GM18861 (cell line): ENCODE measurements at regions not wholly inside any gene's neighbourhood (a gene's known extent, or its start where the extent isn't known, plus 50 kb on each side); places are given as distances from the start of the nearest gene placed in this dataset.
"Not testable (repeated sequence)": the region's sequence is repeated elsewhere in the genome, so short reads cannot be mapped to it uniquely, and the experiment has no call there.

Experiments used
- ATAC-seq: cut with Tn5 transposase; IDR thresholded peaks from one replicate; pipeline ENCODE4 v1.9.1; 2021; ENCODE audit not compliant: unreplicated experiment

DNA sequence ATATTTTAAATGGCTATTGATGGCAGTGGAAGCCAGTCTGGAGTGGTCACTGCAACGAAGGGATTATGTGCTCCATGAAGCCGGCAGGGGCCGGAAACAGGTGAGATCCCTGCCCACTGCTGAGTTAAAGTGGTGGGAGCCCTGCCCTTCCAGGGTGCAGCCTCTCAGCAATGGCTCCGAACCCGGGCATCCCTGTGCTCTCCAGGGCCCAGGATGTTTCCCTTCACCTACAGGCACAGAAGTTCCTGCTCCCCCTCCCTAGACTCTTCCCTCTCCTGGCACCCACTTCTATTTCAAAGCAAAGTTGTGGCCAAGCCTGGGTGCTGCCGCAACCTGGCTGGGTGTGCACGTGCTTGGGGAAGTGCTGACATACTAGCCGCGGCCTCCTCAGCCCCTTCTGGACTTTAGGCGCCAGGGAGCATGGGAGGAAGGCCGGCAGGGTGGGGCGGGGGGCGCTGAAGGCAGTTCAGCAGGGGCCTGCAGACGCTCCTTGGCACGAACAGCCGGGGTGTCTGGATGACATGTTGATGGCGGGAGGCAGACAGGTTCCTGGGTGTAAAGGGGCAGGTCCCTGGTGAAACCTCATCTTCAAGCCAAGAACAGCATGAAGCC is 452.3 kb downstream of the HTR1B start:
- ATAC-seq: no peak

- no peak for ATAC-seq
Observed at GRCh38 chr6:76992553-76992952, 470.7 kb downstream of the HTR1B start.

DNA sequence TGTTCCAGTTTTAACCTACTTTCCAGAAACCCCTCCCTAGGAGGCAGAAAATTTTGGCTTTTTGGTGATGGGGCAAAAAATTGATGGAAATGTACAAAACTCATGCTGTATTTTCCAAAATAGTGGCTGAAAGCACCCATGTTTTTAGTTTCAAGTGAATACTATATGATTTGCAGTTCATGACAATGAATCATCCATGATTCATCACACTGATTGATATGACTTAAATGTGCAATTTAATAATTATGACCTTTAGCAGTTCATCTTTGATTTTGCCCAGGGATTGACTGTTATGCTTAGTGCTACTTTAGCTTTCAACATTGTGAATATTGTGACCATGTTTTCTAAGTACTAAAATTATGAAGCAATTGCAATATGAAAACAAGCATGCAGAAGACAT is 478.7 kb downstream of the HTR1B start:
- ATAC-seq: no peak

DNA sequence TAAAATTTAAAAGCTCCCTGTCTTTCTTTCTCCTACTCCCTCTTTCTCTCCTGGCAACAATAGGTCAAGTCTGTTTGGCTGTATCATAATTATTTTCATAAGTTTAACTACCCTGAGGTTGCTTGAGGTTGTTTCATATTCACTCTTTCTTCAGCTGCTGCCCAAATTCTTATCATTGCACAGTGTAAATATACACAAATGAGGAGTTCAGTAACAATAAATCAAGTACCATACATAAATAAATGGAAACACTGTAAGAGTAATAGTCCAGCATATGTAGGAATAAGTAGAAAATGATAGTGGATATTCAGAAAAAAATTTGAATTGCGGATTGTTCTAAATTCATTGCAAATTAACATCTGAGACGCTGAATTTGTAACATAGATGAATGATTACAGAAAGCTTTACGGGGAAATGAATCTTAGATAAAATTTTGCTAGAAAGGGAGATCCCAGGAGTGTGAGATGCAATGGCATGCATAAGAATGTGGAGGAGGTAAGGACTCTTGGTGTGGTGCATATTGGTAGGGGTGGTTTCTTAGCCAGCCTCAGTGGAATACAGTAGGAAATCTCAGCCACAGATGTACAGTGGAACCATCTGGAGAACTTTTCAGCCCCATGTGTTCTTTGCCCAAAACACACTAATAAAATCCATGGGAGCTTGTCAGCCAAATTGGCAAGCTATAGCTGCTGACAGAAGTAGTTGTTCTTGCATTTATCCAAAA is 480.7 kb downstream of the HTR1B start:
- ATAC-seq: no peak

GRCh38 chr6:76972474-76972873 is 490.8 kb downstream of the HTR1B start:
- no peak for ATAC-seq

- not testable (repeated sequence) for ATAC-seq
Observed at GRCh38 chr6:76959177-76959576, 504.1 kb downstream of the HTR1B start.

DNA sequence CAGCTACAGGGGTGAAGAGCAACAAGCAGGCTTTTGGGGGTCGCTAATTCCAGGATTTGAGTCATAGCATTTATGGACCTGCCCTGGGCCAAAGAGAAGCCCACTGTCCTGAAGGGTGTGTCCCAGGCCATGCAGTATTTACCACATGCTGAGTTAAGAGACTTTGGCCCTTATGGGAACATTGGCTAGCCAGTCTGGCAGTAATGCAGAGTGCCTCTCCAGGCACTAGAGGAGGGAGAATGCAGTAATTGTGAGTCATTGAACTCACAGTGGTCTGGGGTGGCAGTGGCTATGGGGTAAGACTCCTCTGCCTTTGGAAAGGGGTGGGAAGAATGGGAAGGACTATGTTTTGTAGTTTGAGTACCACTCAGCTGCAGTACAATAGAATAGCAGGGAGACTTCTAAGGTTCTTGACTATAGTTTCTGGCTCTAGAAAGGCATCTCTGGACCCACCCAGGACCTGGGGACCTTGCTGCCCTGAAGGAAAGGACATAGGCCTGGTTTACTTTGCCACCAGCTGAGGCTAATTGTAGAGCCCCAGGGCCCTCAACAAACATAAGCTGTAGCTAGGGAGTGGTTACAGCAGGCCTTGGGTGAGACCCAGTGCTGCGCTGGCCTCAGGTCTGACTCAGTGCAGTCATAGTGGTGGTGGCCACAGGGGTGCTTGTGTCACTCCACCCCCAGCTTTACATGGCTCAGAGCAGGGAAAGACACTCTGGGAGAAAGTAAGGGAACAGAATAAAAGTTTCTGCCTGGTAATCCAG is 520.9 kb downstream of the HTR1B start:
- ATAC-seq: no peak

- ATAC-seq: no peak
Observed at GRCh38 chr6:76940191-76940590, 523.1 kb downstream of the HTR1B start.

DNA sequence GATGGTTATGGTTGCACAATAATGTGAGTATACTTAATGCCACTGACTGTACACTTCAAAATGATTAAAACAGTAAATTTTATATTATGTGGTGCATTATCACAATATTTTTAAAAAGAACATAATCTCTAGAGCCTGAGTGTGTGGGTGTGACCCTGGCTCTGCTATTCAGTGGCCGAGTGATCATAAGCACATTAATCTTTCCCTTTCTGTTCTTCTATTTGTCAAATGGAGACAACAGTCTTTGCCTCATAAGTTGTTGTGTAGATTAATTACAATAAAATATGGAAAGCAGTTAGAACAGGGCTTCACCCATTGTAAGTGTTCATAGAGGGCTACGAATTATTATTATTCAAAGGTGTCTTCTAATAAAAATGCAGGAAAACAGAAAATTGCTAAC is 548.6 kb downstream of the HTR1B start:
- no peak for ATAC-seq

DNA sequence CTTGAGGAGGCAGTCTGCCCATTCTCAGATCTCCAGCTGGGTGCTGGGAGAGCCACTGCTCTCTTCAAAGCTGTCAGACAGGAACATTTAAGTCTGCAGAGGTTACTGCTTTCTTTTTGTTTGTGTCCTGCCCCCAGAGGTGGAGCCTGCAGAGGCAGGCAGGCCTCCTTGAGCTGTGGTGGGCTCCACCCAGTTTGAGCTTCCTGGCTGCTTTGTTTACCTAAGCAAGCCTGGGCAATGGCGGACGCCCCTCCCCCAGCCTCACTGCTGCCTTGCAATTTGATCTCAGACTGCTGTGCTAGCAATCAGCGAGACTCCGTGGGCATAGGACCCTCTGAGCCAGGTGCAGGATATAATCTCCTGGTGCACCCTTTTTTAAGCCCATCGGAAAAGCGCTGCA is 557.8 kb downstream of the HTR1B start:
- not testable (repeated sequence) for ATAC-seq

DNA sequence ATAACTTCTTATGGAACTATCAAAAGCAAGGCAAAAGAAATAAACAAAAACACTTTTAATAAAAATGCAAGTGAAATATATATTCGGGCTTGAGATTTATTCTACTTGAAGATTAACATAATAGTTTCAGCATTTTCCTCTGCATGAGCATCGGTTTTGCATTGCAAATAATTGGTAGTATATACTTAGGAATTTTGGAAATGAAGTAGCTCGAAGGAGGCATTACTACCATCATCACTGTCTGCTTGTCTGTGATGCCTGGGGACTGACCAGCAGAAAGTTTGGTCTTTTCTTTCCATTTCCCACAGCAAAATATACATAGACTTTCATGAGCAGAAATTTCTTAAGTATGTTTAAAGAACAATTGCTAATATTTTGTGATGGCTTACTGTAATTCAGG is 570.7 kb downstream of the HTR1B start:
- no peak for ATAC-seq

GRCh38 chr6:76888351-76888750 is 574.9 kb downstream of the HTR1B start:
- ATAC-seq: no peak

DNA sequence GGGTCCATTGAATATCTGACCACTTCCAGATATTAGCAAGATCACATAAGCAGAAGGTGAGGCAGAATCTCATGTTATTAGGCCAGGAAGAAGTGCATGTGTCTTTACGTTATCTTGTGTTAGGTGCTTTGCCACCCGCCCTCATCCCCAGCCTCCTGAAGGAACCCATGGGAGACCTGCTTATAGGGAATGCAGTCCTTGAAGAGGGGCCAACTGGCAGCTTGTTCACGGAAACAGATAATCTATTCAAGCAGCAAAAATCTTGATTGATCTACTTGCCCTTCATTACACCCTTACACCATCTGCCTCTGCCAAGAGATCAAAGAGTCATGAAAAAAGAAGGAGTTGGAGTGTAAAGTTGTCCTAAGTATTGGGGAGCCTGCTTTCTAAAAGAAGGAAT is 576.4 kb downstream of the HTR1B start:
- ATAC-seq: no peak

GRCh38 chr6:76885861-76886301 is 577.4 kb downstream of the HTR1B start:
- ATAC-seq: no peak

DNA sequence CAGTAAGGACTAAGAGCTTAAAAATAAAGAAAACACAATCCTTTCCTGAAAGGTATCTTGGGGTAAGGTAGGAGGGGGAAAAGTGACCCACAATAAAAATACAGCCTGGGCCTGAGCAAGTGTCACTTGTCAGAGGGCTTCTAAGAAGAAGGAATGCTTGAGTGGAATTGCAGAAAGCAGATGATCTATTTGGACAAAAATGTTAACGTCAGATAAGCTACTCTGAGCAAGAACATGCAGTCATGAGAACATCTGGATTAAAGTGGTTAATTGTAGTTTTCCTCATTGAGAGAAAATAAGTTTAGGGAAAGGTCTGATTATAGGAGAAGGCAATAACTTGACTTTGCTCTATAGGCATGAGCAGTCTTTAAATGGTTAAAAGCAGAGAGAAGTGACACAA is 581.9 kb downstream of the HTR1B start:
- ATAC-seq: no peak

- ATAC-seq: no peak
Observed at GRCh38 chr6:76876922-76877553, 586.3 kb downstream of the HTR1B start.

GRCh38 chr6:76876430-76876829 is 586.9 kb downstream of the HTR1B start:
- not testable (repeated sequence) for ATAC-seq

GRCh38 chr6:76867182-76867581 is 596.1 kb downstream of the HTR1B start:
- no peak for ATAC-seq

GRCh38 chr6:76866091-76866915 is 597.0 kb downstream of the HTR1B start:
- no peak for ATAC-seq

DNA sequence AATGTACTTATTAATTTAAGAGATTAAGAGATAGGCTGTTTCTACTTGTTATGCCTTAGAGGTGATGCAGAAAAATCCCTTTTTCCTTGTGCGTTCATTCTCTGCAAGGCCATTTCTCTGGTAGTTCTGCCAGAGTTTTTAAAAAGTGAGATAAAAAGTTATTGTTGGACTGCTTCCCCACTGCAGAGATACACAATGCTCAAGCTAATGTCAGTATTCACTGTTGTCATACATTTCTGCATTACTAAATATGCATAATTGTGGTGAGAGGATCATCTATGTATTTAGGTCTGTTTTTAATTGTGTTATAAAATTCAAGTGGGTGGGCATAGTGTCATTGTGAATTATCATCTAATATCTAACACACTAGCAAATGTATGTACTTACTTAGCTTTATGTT is 600.4 kb downstream of the HTR1B start:
- ATAC-seq: no peak

GRCh38 chr6:76861403-76861802 is 601.9 kb downstream of the HTR1B start:
- ATAC-seq: peak; percentile 89
